ENCODE measurements at regions not wholly inside any gene's neighbourhood (a gene's known extent, or its start where the extent isn't known, plus 50 kb on each side); places are given as distances from the start of the nearest gene placed in this dataset.
"Not testable (repeated sequence)": the region's sequence is repeated elsewhere in the genome, so short reads cannot be mapped to it uniquely, and the experiment has no call there.

GRCh38 chr2:210946395-210946794 lies 390.0 kb downstream of the CPS1 start:
- H3K9me3 Mint-ChIP-seq = no peaks in the 10 kb centered on the region
- no peaks in the 10 kb centered on the region for H3K36me3 Mint-ChIP-seq
- no peak for TF ChIP-seq CTCF (conservative IDR thresholded peaks at IDR 0.05)
- no peak overlapping the region for H3K27ac Mint-ChIP-seq
- H3K4me3 Mint-ChIP-seq = no peak overlapping the region
- DNase-seq (ENCODE audit: extremely low spot score, unreplicated experiment) = no peak
- no peaks in the 10 kb centered on the region for H3K4me1 Mint-ChIP-seq (ENCODE audit: unreplicated experiment)
- H3K27me3 Mint-ChIP-seq = no peaks in the 10 kb centered on the region

- not testable (repeated sequence) for DNase-seq (ENCODE audit: extremely low spot score, unreplicated experiment); H3K9me3 Mint-ChIP-seq; H3K4me1 Mint-ChIP-seq (ENCODE audit: unreplicated experiment); H3K36me3 Mint-ChIP-seq; H3K4me3 Mint-ChIP-seq; H3K27me3 Mint-ChIP-seq; H3K27ac Mint-ChIP-seq
Observed at GRCh38 chr2:210950434-210951060, 394.1 kb downstream of the CPS1 start.

- Mint-ChIP-seq H3K4me3 (no peak overlapping the region), H3K4me1 (ENCODE audit: unreplicated experiment) (no peaks in the 10 kb centered on the region), H3K36me3 (no peaks in the 10 kb centered on the region), H3K9me3 (peaks cover 5% of the 10 kb centered on the region), H3K27ac (no peak overlapping the region), H3K27me3 (no peaks in the 10 kb centered on the region)
- DNase-seq (ENCODE audit: extremely low spot score, unreplicated experiment) = no peak
- TF ChIP-seq CTCF (conservative IDR thresholded peaks at IDR 0.05) = no peak
Observed at GRCh38 chr2:210954386-210954907, 398.0 kb downstream of the CPS1 start.

GRCh38 chr2:210955591-210955990 lies 399.2 kb downstream of the CPS1 start:
- no peak for TF ChIP-seq CTCF (conservative IDR thresholded peaks at IDR 0.05)
- Mint-ChIP-seq H3K4me1 (ENCODE audit: unreplicated experiment) (no peaks in the 10 kb centered on the region), H3K27me3 (no peaks in the 10 kb centered on the region), H3K4me3 (no peak overlapping the region), H3K27ac (no peak overlapping the region), H3K36me3 (no peaks in the 10 kb centered on the region), H3K9me3 (peaks cover 5% of the 10 kb centered on the region)
- DNase-seq (ENCODE audit: extremely low spot score, unreplicated experiment) = no peak

GRCh38 chr2:210956101-210956500 lies 399.7 kb downstream of the CPS1 start:
- H3K9me3 Mint-ChIP-seq = peaks cover 5% of the 10 kb centered on the region
- no peak for DNase-seq (ENCODE audit: extremely low spot score, unreplicated experiment)
- no peak overlapping the region for H3K27ac Mint-ChIP-seq
- H3K4me1 Mint-ChIP-seq (ENCODE audit: unreplicated experiment) = no peaks in the 10 kb centered on the region
- no peak overlapping the region for H3K4me3 Mint-ChIP-seq
- TF ChIP-seq CTCF (conservative IDR thresholded peaks at IDR 0.05) = no peak
- no peaks in the 10 kb centered on the region for H3K36me3 Mint-ChIP-seq
- no peaks in the 10 kb centered on the region for H3K27me3 Mint-ChIP-seq

- no peak for TF ChIP-seq CTCF (conservative IDR thresholded peaks at IDR 0.05)
- DNase-seq (ENCODE audit: extremely low spot score, unreplicated experiment) = no peak
- H3K36me3 Mint-ChIP-seq = no peaks in the 10 kb centered on the region
- H3K27ac Mint-ChIP-seq = no peak overlapping the region
- no peak overlapping the region for H3K4me3 Mint-ChIP-seq
- no peaks in the 10 kb centered on the region for H3K4me1 Mint-ChIP-seq (ENCODE audit: unreplicated experiment)
- H3K9me3 Mint-ChIP-seq = no peaks in the 10 kb centered on the region
- no peaks in the 10 kb centered on the region for H3K27me3 Mint-ChIP-seq
Observed at GRCh38 chr2:210961249-210961648, 404.9 kb downstream of the CPS1 start.
